ENCODE measurements at regions not wholly inside any gene's neighbourhood (a gene's known extent, or its start where the extent isn't known, plus 50 kb on each side); places are given as distances from the start of the nearest gene placed in this dataset.

DNA sequence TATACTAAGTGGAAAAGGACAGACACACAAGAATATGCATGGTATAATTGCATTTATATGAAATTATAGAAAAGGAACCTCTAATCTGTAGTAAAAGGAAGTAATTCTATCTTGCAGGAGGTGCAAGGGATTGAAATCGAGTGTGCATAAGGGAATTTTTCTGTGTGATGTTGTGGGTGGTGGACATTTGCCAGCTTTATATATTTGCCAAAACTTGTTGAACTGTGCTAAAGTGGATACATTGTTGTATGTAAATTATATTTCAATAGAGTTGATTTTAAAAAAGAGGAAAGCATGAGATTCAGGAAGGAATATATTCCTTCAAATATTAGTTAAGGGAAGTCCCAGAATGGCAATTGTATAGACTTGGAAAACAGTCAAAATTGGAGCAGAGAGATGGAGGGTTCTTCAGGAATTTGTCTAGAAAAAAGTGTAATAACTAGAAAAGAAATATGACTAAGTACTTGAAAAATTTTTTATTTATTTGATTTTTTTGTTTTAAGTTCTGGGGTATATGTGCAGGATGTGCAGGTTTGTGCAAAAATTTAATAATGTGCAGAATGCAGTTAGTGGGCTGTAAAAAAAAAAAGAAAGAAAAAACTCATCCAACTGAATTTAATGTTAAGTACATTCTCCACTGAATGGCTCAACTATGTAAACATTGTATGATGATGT, 96.1 kb downstream of the ARL4A start:
- DNase-seq (ENCODE audit: low spot score), result no peak

DNA sequence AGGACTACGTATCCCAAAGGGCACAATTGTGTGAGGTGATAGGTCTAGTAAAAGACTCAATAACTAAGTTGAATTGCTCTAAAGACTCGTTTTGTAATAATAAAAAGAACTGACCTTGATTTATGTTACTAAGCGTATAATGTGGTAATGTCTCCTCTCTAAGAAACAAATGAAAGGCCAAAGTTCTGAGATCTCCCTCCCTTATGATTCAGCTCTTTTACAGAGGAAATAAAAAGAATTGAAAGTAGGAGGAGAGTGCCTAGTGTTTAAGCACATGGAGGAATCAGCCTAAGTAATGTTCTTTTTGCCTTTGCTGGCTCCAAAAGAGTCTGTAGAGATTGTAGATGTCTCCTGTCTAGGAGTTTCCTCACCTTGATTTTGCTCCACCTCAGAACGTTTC, 98.0 kb downstream of the ARL4A start:
- no peak for DNase-seq (ENCODE audit: low spot score)

DNA sequence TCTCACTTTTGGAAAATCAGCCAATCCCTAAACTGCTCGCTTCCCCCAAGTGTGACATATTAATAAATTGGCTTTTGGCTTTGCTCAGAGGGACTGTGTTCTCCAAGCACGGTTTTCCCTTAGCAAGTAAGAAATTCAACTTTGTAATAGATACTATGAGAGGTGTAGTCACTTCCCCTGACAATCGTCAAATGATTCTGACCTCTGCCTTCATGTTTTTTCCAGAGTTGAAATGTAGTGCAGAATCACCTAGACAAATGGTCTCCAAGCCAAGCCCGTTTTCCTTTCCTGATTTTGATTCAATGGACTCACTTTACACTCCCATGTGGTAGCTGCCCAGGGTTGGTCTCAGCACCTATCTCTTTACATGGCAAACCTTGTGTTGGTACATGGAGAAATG, 99.1 kb downstream of the ARL4A start:
- no peak for DNase-seq (ENCODE audit: low spot score)

DNA sequence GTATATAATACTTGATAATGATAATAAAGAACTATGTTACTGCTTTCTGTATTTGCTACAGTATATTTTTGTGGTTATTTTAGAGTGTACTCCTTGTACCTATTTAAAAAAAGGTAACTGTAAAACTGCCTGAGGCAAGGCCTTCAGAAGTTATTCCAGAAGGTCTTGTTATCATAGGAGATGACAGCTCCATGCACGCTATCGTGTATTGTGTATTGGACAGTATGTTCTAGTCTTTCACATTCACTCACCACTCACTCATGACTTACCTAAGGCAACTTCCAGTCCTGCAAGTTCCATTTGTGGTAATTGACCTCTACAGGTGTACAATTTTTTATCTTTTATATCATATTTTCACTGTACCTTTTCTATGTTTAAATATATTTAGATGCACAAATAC, 100.7 kb downstream of the ARL4A start:
- DNase-seq (ENCODE audit: low spot score), result no peak

DNA sequence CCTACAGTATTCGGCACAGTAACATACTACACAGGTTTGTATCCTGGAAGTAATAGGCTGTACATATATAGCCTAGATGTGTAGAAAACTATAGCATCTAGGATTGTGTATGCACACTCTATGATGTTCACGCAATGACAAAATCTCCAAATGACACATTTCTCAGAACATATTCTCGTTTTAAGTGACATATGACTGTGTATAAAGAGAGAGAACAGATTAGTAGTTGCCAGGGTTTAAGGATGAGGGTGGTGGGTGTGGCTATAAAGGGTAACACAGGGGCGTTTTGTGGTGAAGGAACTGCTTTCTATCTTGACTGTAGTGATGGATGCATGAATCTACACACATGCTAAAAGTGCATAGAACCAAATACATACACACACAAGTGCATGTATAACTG, 101.2 kb downstream of the ARL4A start:
- no peak for DNase-seq (ENCODE audit: low spot score)

DNA sequence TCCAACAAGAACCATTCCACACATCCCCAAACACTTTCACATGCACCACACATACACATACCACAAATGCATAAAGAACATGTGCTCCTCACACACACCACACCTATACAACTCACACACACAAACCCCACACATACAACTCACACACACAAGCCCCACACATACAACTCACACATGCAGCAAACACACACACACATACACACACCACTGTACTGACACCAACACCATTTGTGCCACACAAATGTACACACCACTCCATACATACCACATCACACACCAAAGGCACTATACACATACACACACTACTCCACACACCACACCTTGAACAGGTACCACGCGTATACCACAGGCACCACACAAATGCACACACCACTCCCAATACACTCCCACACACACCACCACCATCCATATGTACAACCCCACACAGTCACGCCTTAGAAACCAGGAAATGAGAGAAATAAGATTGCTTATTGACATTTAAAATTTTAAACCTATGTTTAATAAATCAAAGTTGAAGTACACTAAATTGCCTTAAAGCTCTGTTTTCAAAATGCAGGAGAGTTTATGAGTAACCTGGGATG, 107.4 kb downstream of the ARL4A start:
- no peak for DNase-seq (ENCODE audit: low spot score)

DNA sequence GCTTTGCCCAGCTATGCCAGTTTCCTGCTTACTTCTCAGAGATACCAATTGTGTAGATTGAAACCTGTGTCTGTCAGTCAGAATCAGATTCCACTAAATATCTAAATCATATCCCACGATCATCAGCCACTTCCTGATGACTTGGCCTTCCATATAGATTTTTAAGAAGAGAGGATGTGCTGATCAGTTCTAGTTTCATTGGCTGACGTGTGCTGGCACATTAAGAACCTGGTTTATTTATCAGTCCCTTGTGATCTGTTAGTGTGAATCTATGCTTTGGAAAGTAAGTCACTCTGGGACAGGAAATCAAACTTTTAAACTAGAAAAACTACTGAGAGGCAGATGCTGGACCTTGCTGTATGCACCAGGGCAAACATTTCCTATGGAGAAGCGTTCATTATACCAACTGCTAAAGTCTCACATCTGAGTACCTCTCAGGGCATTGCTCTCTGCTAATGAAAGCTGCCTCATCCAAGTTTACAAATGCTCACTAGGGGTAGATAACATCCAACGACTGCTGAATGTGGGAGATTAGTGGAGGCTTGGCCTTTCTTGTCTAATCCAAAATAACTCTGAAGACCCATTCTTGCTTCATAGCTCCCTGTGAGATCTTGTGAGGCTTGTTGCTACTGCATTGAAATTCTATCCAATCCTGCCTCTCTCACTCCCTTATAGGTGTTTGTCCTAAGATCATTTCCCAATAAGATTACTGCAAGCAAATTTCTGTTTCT, 109.1 kb downstream of the ARL4A start:
- DNase-seq (ENCODE audit: low spot score), result no peak

DNA sequence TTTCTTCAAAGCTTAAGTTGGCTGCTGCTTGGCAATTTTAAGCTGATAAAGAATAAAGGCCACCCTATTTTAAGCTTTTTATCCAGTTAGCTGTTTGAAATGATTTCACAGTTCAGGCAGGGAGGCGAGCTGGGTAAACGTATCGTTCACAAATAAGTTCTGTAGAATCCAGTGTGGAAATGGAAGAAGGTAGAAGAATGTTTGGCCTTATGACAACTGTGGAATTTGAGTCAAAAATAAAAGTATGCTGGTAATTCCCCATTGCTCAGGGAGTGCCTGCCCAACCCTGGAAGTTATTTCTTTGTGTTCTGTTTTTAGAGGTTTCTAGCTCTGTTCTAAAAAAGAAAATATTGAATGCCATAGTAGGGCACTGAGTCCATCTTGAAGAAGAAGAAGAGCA, 113.1 kb downstream of the ARL4A start:
- DNase-seq (ENCODE audit: low spot score), result no peak

DNA sequence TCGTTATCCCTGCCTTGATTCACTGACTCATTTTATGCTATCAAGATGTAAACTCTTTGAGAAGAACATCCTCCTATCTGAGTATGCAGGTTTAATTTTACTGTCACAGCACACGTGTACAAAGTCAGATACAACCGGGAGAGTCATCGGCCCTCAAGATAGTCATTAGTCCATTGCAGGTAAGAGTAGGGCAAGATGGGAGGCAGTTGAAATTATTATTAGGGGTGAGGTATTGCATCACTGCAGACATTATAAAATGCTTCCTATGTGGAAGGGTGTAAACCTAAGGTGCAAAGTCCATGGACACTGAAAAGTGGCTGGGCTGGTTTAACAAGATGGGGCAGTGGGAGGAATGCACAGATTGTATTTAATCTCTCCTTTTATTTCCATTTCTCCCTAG, 113.7 kb downstream of the ARL4A start:
- no peak for DNase-seq (ENCODE audit: low spot score)

DNA sequence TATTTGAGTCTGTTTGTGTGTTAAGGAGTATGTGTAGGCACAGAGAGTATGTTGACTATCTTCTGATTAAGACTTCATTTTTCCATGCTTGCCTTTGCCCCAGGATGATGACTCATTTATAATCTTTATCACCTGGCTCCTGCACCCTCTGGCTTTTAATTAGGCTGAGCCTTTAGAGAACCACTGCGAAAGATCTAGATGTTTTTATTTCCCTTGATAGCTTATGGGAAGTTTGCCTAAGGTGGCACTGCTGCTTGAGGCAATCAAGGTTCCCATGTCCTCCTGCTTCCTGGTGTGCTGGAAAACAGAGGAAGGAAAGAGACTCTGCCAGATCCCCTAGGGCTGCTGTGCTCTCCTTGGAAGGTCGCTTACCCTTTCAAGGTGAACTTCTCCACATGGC, 114.6 kb downstream of the ARL4A start:
- no peak for DNase-seq (ENCODE audit: low spot score)

DNA sequence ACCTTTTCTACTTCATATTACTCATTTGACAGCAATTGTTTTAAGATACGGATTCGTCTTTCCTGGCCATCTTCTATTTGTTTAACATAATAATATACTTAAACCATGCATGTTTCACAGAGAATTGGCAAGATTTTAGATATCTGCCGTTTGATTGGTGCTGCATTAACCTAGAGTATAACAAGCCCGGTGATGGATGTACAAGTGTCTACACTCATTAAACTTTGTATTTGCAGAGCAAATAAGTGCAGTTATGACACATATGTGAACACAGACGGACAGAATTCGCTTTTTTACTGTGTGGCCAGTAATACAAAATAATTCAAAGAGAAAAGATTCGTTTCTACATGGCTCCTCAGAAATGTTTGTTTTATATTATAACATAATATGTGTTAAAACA, 116.1 kb downstream of the ARL4A start:
- DNase-seq (ENCODE audit: low spot score), result no peak

DNA sequence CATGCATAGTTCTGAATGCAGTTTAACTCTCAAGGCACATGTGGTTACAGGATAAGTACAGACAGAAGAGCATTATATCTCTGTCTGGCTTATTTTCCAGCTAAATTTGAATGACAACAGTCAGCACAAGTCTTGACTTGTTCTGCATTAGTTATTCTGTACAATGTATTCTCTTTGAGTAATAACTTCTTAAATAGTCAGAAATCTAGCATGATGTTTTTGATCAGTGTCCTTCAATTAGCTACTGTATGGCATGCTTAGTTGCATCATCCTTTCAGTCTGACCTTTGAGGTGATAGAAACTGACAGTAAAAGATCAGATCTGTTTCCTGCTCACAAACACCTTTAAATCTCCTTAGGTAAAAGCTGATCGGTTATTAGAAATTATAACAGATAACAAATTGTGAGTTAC, 118.1 kb downstream of the ARL4A start:
- DNase-seq (ENCODE audit: low spot score), result no peak

DNA sequence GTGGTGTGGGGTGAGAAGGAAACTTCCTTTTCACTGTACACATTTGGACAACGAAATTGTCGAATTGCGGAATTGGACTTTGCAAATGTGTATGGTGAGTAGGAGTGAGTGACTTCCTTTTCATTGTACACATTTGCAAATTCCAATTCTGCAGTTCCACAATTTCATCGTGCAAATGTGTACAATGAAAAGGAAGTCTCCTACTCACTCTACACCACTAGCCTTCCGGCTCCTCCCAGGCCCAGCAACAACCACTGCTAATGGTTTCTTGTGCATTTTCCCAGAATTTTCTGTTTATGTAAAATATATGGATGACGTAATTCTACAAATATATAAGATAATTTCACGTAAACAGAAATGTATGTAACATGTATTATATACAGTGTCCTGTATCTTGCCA, 118.5 kb downstream of the ARL4A start:
- DNase-seq (ENCODE audit: low spot score), result no peak

DNA sequence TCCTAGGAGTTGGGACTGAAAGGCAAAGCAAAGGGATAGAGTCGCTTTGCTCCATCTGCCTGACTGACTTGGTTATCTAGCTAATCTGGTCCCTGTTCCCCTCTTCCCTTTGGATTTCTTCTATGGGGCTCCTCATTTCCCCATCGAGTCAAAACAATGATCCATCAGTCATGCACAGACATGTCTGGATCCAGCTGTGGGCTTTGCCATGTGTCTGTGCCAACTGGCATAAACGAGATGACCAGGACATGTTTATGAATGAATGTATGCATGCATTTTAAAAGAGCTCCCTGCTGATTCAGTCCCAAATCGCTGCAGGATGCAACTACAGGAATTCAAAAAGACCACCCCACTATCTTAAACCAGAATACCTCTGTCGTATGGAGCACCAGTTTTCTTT, 122.0 kb downstream of the ARL4A start:
- no peak for DNase-seq (ENCODE audit: low spot score)

DNA sequence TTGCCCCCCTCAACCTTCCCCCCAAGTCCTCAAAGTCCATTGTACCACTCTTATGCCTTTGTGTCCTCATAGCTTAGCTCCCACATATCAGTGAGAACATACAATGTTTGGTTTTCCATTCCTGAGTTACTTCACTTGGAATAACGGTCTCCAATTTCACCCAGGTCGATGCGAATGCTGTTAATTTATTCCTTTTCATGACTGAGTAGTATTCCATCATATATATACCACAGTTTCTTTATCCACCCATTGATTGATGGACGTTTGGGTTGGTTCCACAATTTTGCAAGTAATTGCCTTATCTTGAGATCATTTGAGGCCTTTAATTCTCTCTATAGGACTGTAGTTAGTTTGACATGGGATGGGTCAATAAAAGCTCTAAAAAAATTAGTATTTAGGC, 124.7 kb downstream of the ARL4A start:
- no peak for DNase-seq (ENCODE audit: low spot score)

DNA sequence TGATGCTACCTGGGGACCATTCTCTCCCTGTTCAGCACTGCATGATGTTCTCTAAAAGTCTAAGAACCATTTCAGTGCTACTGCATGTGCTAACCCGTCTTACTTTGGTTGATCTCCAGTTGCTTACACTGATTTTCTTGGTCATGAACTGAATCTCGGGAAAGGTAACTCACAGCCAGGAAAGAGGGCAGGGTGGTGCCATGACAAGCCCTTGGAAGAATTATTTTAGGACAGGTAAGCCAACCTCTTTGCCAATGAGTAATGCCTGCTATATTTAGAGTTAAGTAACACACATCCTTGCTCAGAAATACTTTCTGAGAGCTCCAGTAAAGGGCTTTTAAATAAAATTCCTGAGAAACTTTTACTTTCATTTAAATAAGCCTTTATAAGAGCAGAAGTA, 126.7 kb downstream of the ARL4A start:
- DNase-seq (ENCODE audit: low spot score), result no peak

DNA sequence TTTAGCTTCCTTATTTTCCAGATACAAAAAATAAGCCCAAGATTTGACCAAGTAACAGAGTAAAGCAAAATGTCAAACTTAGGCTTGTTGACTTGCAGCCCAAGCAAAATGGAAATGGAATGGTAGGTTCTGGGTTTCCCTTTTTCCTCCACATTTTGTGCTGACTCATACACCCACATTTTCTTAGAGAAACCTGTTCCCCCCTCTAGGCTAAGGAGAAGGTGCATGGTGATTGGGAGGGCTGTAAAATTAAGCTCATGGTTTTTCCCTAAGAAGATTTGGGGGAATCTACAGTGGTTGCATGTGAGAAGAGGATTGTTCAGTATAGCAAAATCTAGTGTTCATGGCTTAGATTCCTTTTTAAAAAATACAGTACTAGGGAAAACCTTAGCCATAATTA, 127.4 kb downstream of the ARL4A start:
- DNase-seq (ENCODE audit: low spot score), result no peak

DNA sequence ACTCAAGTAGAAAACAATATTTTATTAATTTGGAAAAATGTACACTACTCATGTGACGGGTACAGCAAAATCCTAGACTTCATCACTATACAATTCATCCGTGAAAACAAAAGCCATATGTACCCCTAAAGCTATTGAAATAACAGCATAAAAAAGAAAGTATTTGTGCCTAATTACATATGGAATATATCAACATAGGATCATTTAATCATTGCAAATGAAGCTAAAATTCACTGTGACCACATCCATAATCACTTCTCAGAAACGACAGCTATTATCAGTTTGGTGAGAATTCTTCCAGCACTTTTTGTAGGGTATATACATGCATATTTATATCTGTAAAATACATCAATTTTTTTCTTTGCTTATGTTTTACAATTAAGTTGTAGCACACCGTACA, 128.0 kb downstream of the ARL4A start:
- DNase-seq (ENCODE audit: low spot score), result no peak

DNA sequence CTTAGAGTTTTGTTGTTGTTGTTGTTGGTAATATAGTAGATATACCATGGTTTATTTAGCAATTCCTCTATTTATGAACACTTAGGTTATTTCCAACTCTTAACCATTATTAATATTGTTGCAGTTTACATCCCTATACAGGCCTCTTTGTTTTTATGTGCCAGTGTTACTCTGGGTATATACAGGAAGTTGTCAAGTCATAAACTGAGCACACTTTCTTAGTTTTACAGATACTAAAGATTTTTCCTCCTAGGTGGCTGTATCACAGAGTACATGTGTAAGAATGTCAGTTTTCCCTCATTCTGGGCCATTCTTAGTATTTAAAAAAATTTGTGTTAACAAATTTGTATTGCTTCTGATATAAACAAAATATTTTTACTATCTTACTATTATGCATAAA, 128.4 kb downstream of the ARL4A start:
- DNase-seq (ENCODE audit: low spot score), result no peak

DNA sequence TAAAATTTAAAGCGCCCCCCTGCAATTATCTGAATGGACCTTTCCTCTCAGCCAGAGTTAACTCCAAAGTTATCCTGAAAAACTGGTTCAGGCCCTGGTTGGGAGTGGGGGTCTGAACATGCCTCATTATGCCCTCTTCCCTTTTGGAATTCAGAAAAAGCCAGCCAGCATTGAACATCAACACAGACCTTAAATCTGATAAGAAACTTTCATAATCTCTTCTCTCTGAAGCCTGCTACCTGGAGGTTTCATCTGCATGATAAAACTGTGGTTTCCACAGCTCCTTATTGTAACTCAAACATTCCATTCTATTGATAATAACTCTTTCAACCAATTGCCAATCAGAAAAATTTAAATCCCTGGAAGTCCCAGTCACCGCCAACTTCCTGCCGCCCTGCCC, 133.3 kb downstream of the ARL4A start:
- no peak for DNase-seq (ENCODE audit: low spot score)

DNA sequence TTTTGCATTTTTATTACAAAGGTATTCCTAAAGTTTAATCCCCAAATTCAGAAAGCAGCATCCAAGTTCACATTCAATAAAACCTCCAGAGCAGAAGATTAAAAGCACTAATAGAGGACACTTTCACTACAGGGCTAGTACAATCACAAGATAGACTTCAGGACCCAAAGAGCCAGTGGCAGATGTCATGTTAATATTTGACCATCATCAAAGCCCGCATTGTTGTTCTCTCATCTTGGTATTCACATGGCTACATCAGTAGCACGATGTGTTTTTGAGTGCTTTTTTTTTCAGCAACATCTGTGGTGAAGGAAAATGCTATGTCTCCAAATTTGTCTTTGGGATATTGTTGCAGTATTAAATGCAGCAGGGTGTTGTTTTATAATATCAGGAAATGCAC, 134.3 kb downstream of the ARL4A start:
- DNase-seq (ENCODE audit: low spot score), result no peak

DNA sequence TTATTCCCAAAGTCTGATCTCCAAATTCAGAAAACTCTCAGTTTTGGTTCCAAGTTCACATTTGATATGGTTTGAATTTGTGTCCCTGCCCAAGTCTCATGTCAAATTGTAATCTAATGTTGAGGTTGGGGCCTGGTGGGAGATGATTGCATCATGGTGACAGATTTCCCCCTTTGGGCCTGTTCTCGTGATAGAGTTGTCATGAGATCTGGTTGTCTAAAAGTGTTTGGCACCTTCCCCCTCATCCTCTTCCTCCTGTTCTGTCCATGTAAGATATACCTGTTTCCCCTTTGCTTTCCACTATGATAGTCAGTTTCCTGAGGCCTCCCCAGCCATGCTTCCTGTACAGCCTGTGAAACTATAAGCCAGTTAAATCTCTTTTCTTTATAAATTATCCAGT, 138.6 kb downstream of the ARL4A start:
- DNase-seq (ENCODE audit: low spot score), result no peak

DNA sequence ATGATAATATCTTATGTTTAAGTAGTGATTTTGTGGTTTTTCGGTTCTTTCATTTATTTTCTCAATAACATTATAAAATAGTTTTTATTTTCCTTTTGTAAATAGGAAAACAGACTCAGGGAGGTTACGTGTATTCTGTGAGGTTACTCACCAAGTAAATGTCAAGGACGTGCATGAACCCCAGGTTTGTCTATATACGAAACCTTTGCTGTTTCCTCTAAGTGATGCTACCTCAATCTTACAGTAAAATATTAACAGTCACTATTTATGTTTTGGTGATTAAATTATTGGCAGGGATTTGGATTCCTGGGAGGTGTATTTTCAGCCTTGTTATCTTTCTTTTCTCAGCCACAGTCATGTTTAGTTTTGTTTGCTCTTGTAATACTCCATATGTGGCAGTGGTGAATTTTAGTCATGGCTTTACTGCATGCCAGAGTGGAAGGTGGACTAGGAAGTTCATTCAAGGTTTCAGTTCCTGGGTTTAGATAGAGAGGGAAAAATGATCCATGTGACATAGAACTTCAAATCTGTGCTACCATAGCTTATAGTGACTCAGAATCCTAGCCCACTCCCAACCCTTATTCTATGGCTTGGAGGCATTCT, 139.9 kb downstream of the ARL4A start:
- DNase-seq (ENCODE audit: low spot score), result no peak
